GM18868 (cell line): ENCODE measurements at regions not wholly inside any gene's neighbourhood (a gene's known extent, or its start where the extent isn't known, plus 50 kb on each side); places are given as distances from the start of the nearest gene placed in this dataset.

Experiments used
- ATAC-seq: cut with Tn5 transposase; IDR thresholded peaks from one replicate; pipeline ENCODE4 v1.9.1; 2021; ENCODE audit warnings: mild to moderate bottlenecking, moderate library complexity; ENCODE audit not compliant: unreplicated experiment

GRCh38 chr6:92752114-92752513, 667.2 kb downstream of the EPHA7 start:
- ATAC-seq: no peak

- no peak for ATAC-seq
Observed at GRCh38 chr6:92748131-92748530, 671.2 kb downstream of the EPHA7 start.

GRCh38 chr6:92737983-92738382, 681.4 kb downstream of the EPHA7 start:
- ATAC-seq: no peak

- no peak for ATAC-seq
Observed at GRCh38 chr6:92723390-92723931, 695.9 kb downstream of the EPHA7 start.

GRCh38 chr6:92719773-92720172, 699.6 kb downstream of the EPHA7 start:
- ATAC-seq: no peak

GRCh38 chr6:92716638-92717037, 702.7 kb downstream of the EPHA7 start:
- ATAC-seq: no peak

- ATAC-seq: no peak
Observed at GRCh38 chr6:92715991-92716390, 703.4 kb downstream of the EPHA7 start.

GRCh38 chr6:92714346-92714745, 705.0 kb downstream of the EPHA7 start:
- no peak for ATAC-seq

- ATAC-seq: peak; percentile 98
Observed at GRCh38 chr6:92710048-92710447, 709.3 kb downstream of the EPHA7 start.

- ATAC-seq: no peak
Observed at GRCh38 chr6:92708945-92709344, 710.4 kb downstream of the EPHA7 start.

GRCh38 chr6:92708270-92708669, 711.1 kb downstream of the EPHA7 start:
- no peak for ATAC-seq

- no peak for ATAC-seq
Observed at GRCh38 chr6:92706976-92707375, 712.4 kb downstream of the EPHA7 start.

GRCh38 chr6:92701425-92702096, 717.8 kb downstream of the EPHA7 start:
- no peak for ATAC-seq

- no peak for ATAC-seq
Observed at GRCh38 chr6:92700411-92700810, 718.9 kb downstream of the EPHA7 start.

- no peak for ATAC-seq
Observed at GRCh38 chr6:92690997-92691599, 728.3 kb downstream of the EPHA7 start.

GRCh38 chr6:92688342-92688741, 731.0 kb downstream of the EPHA7 start:
- ATAC-seq: peak; percentile 32

GRCh38 chr6:92687278-92687677, 732.1 kb downstream of the EPHA7 start:
- no peak for ATAC-seq

GRCh38 chr6:92684386-92684785, 735.0 kb downstream of the EPHA7 start:
- ATAC-seq: no peak

GRCh38 chr6:92683748-92684147, 735.6 kb downstream of the EPHA7 start:
- no peak for ATAC-seq

GRCh38 chr6:92682516-92683398, 736.6 kb downstream of the EPHA7 start:
- ATAC-seq: no peak

GRCh38 chr6:92681401-92681800, 738.0 kb downstream of the EPHA7 start:
- ATAC-seq: no peak

GRCh38 chr6:92671462-92671861, 747.9 kb downstream of the EPHA7 start:
- peak; percentile 49 for ATAC-seq
